ENCODE measurements at regions not wholly inside any gene's neighbourhood (a gene's known extent, or its start where the extent isn't known, plus 50 kb on each side); places are given as distances from the start of the nearest gene placed in this dataset.

DNA sequence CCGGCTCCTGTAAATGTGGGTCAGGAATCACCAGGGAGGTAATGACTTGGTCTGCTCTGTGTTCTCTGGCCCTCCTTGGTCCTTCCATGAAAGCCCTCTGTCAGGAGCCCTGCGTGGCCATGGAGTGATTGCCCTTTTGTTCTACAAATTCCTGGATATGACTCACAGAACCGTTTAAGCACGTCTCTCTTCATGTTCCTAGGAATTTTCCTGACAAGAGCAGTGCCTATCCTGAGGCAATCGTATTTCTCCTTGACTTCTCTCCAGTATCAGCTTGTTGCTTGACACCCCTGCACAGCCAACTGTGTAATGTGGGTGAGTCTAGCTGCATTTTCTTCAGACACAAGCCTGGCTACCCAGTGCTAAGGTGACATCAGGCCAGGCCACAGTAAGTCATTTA is 274.3 kb upstream of the ZNF462 start:
- TF ChIP-seq, protein P1, sequence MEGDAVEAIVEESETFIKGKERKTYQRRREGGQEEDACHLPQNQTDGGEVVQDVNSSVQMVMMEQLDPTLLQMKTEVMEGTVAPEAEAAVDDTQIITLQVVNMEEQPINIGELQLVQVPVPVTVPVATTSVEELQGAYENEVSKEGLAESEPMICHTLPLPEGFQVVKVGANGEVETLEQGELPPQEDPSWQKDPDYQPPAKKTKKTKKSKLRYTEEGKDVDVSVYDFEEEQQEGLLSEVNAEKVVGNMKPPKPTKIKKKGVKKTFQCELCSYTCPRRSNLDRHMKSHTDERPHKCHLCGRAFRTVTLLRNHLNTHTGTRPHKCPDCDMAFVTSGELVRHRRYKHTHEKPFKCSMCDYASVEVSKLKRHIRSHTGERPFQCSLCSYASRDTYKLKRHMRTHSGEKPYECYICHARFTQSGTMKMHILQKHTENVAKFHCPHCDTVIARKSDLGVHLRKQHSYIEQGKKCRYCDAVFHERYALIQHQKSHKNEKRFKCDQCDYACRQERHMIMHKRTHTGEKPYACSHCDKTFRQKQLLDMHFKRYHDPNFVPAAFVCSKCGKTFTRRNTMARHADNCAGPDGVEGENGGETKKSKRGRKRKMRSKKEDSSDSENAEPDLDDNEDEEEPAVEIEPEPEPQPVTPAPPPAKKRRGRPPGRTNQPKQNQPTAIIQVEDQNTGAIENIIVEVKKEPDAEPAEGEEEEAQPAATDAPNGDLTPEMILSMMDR (optimal IDR thresholded peaks at IDR 0.05 in 1 of 3, IDR thresholded peaks at IDR 0.05 in 1 of 3, conservative IDR thresholded peaks at IDR 0.05 in 1 of 3; ENCODE audit: extremely low read depth in 1 of 3, insufficient read depth in 2 of 3, low read length in 3 of 3) = no peak
- TF ChIP-seq EZH2 (IDR thresholded peaks at IDR 0.05; ENCODE audit: low read length) = no peak
